ENCODE measurements at regions not wholly inside any gene's neighbourhood (a gene's known extent, or its start where the extent isn't known, plus 50 kb on each side); places are given as distances from the start of the nearest gene placed in this dataset.

- DNase-seq (ENCODE audit: low read depth), result no peak
- no peak overlapping the region for H3K4me3 ChIP-seq (ENCODE audit: low read depth, low read length)
- TF ChIP-seq CTCF (conservative IDR thresholded peaks at IDR 0.05; ENCODE audit: low read depth, low read length), result no peak
These were observed 54.0 kb downstream of the C11orf91 start for GRCh38 chr11:33646629-33647028.

- no peak for DNase-seq (ENCODE audit: low read depth)
- no peak for TF ChIP-seq CTCF (conservative IDR thresholded peaks at IDR 0.05; ENCODE audit: low read depth, low read length)
- no peak overlapping the region for H3K4me3 ChIP-seq (ENCODE audit: low read depth, low read length)
These were observed 54.5 kb downstream of the C11orf91 start for GRCh38 chr11:33646168-33646567.

DNA sequence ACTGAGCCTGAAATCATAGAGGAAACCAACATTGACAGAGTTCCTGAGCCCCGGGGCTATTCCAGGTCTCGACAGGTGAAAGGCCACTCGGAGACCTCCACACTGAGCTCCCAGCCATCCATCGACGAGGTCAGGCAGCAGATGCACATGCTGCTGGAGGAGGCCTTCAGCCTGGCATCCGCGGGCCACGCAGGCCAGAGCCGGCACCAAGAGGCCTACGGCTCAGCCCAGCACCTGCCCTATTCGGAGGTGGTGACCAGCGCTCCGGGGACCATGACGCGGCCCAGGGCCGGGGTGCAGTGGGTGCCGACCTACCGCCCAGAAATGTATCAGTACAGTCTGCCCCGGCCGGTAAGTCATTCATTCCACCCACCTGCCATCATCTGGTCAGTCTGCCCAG lies 54.9 kb downstream of the C11orf91 start:
- no peak for DNase-seq (ENCODE audit: low read depth)
- TF ChIP-seq CTCF (conservative IDR thresholded peaks at IDR 0.05; ENCODE audit: low read depth, low read length), result no peak
- no peak overlapping the region for H3K4me3 ChIP-seq (ENCODE audit: low read depth, low read length)

DNA sequence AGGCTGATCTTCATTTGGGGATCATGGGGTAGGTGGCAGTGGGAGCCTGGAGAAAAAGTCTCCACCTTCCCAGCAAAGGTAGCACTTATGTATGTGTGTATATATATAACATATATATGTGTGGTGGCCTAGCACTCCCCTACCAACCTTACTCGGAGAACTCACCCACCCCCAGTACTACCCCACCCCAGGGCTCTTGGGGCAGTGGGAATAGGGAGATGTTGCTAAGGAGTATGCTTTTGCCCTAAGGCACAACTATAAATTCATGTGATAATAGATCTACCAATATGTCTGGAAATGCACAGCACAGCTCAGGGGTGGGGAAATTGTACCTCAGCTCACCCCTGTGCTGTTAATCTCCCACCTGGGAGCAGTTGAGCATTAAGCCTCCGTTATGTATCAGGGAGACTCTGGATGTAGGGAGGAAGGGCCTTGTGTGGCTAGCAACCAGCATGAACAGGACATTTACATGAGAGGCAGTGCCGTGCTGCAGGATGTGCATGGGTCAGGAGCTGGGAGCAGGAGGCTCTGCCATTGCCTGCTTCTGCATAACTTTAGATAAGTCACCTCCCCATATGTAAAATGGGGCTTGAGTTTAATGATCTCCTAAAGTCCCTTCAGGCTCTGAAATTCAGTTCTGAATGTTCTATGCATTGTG lies 57.3 kb downstream of the C11orf91 start:
- no peak overlapping the region for H3K4me3 ChIP-seq (ENCODE audit: low read depth, low read length)
- TF ChIP-seq CTCF (conservative IDR thresholded peaks at IDR 0.05; ENCODE audit: low read depth, low read length), result no peak
- no peak for DNase-seq (ENCODE audit: low read depth)

GRCh38 chr11:33642461-33643166 lies 58.0 kb downstream of the C11orf91 start:
- TF ChIP-seq CTCF (conservative IDR thresholded peaks at IDR 0.05; ENCODE audit: low read depth, low read length), result no peak
- no peak for DNase-seq (ENCODE audit: low read depth)
- no peak overlapping the region for H3K4me3 ChIP-seq (ENCODE audit: low read depth, low read length)

DNA sequence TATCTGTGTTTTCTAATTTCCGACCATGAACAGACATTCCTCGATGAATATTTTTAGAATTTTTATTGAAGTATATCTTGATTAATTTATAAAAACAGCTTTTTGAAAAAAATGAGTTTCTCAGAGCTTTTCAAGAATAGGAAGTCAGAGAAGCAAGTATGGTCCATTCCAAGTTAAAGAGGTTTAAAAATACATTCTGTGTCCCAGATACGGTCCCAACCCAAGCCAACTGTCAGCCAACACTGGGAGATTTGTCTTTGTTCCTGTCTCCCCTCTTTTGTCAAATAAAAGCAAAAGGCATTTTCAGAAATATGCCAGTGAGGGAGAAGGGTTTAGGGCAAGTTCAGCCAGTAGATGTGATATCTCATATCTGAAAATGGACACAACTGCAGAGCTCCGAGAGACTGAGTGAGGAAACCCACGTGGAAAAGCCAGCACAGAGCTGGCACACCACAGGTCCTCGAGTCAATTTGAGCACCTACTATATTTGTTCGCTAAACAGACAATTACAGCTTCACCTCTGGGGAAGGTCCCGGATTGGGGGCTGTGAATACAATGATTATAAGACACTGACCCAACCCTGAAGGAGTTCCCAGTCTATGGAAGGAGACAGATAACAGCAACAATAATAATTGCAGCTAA lies 59.8 kb downstream of the C11orf91 start:
- TF ChIP-seq CTCF (conservative IDR thresholded peaks at IDR 0.05; ENCODE audit: low read depth, low read length), result no peak
- no peak for DNase-seq (ENCODE audit: low read depth)

More for the DNA sequence above, 59.8 kb downstream of the C11orf91 start:
- H3K4me3 ChIP-seq (ENCODE audit: low read depth, low read length), result no peak overlapping the region
